Mesodermal cell (in vitro differentiated cells): ENCODE measurements at regions not wholly inside any gene's neighbourhood (a gene's known extent, or its start where the extent isn't known, plus 50 kb on each side); places are given as distances from the start of the nearest gene placed in this dataset.
"Not testable (repeated sequence)": the region's sequence is repeated elsewhere in the genome, so short reads cannot be mapped to it uniquely, and the experiment has no call there.

ENCODE experiments used
- H3K27ac ChIP-seq: 2 replicates; pipeline ENCODE4 v1.7.0; 2013; ENCODE audit warnings: mild to moderate bottlenecking, low read depth, low read length, moderate library complexity; ENCODE audit not compliant: severe bottlenecking
- H3K36me3 ChIP-seq: 2 replicates; pipeline ENCODE4 v1.7.1; 2013; ENCODE audit warnings: mild to moderate bottlenecking, low read length, moderate library complexity; ENCODE audit not compliant: control insufficient read depth, insufficient read depth
- H3K4me1 ChIP-seq: one replicate; pipeline ENCODE4 v1.7.1; 2013; ENCODE audit warnings: mild to moderate bottlenecking, low read length; ENCODE audit not compliant: insufficient read depth, control insufficient read depth, poor library complexity, severe bottlenecking
- H3K4me3 ChIP-seq: 2 replicates; pipeline ENCODE4 v1.7.0; 2013; ENCODE audit warnings: low read length, control low read depth, mild to moderate bottlenecking; ENCODE audit not compliant: insufficient read depth, poor library complexity, severe bottlenecking; ENCODE audit errors: extremely low read depth
- H3K9me3 ChIP-seq: 2 replicates; pipeline ENCODE4 v1.7.1; 2013; ENCODE audit warnings: mild to moderate bottlenecking, low read length, moderate library complexity; ENCODE audit not compliant: control insufficient read depth
- WGBS, 2 experiments: methylation state at CpG; one replicate each; pipeline ENCODE4 v1.1.5; 2013; ENCODE audit warnings: missing lambda C conversion rate in 2 of 2; ENCODE audit not compliant: insufficient coverage in 2 of 2; 5-methylcytosine and 5-hydroxymethylcytosine counted together

DNA sequence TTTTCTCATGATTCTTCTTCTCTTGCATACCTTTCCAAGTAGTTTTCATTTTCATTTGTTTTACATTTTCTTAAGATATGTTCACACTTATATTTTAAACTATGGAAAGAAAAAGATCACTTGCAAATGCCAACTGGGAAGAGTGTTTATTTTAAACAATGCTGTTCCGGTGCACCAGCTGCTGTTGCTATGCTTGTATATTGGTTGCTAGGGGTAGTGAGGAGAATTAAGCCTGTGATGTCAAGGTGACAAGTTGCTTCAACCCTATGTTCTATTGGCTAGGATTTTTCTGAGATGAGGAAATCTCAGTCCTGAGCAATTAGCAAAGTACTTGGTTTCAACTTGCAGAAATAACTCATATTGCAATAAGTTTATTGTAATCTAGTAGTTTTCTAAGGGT is 500.1 kb downstream of the MFSD1 start:
- WGBS, 2 experiments: 100% methylated on average over 1 of the region's 1 CpG; no CpG with 5 or more reads in 1 of the 2 experiments
- no peak overlapping the region for H3K4me3 ChIP-seq
- H3K4me1 ChIP-seq: no peaks in the 10 kb centered on the region
- H3K36me3 ChIP-seq: no peaks in the 10 kb centered on the region
- H3K9me3 ChIP-seq: peaks cover 5% of the 10 kb centered on the region
- no peak overlapping the region for H3K27ac ChIP-seq

DNA sequence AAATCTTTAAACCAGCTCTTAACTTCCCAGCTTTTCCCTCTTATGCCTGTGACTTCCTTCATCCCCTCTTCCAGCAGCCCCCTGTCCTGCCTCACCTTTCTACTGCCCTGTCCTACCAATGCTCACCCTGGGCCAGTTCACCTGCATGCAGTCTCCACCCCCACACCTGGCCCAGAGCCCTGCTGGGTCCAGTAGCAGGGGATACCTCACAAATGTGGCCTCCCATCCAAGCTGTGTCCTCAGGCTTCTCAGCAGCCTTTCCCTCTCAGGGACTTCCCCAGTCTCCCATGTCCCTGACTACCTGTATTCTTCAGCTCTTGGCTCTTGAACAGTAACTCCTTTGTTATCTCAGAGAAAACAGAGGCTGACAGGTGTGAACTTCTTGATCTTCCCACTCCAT is 503.2 kb downstream of the MFSD1 start:
- Histone ChIP-seq H3K4me1 (no peaks in the 10 kb centered on the region), H3K36me3 (no peaks in the 10 kb centered on the region), H3K27ac (no peak overlapping the region), H3K9me3 (peaks cover 5% of the 10 kb centered on the region), H3K4me3 (no peak overlapping the region)

DNA sequence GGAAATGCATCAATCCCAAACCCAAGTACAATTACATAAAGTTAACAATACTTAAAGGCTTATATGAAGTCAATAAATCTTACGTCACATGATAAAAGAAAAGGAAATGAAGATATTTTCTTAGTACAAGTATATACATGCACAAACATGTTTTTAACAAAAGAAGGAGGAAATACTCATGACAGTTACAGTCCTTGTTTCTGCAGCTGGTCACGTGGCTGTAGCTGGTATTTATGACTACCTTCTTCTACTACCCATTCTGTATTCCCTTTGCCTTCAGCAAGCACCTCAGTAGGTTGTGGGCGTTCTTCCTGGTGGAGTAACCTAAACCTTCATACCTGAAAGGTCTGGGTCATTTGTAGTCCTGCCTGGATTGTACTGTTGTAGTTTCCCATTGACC is 514.9 kb downstream of the MFSD1 start:
- H3K27ac ChIP-seq, H3K4me1 ChIP-seq, H3K4me3 ChIP-seq, H3K36me3 ChIP-seq, H3K9me3 ChIP-seq: not testable (repeated sequence)
- WGBS, 2 experiments: 83 to 100% methylated on average over 1 of the region's 3 CpGs

DNA sequence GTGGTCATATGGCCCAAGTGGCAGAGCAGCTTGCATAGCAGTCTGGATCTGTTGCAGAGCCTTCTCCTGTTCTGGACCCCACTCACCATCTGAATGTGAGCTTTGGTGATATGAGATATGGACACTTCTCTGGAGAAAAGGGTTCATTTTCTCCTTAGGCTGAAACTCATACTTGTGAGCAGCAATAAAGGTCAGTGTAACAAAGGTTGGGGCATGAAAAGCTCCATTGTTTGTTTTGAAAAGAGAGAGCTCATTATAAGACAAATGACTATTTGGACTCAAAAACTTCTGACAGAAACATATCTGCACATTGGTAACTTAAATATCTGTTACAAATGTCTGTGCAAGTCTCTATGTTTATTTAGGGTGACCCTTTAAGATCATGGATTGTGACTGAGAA is 517.3 kb downstream of the MFSD1 start:
- no peak overlapping the region for H3K27ac ChIP-seq

DNA sequence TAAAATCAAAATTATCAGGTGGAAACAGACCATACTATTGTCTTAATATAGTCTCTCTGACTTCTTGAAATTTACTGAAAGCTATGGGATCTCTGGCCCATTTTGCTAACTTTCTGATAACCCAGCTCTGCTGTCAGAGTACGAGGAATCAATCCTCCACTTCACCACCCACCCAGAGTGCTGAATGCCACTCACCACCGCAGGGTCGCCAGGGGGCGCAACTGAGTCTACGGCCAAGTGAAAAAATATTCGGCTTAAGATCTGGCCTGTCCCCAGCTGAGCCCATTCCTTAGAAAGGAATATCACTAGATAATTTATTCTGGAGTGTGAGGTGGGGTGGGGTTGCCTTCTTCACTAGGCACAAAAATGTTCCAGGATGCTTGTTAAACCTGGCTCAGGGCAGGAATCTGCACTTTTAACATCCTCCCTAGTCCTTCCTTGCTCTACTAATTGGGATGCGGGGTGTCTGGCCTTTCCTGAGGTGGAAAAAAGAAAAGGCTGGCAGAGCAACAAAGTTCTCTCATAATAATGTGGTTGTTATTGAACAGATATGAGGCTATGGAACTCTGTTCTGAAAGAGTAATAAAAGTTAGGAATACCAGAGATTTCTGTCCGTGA is 520.6 kb downstream of the MFSD1 start:
- 33 to 71% methylated on average over 1 of the region's 8 CpGs for WGBS, 2 experiments
- no peak overlapping the region for H3K27ac ChIP-seq
- no peaks in the 10 kb centered on the region for H3K9me3 ChIP-seq
- H3K4me1 ChIP-seq: no peaks in the 10 kb centered on the region
- H3K36me3 ChIP-seq: no peaks in the 10 kb centered on the region
- H3K4me3 ChIP-seq: no peak overlapping the region

More for the DNA sequence above, 517.3 kb downstream of the MFSD1 start:
- no peaks in the 10 kb centered on the region for H3K36me3 ChIP-seq
- H3K4me3 ChIP-seq: no peak overlapping the region
- H3K4me1 ChIP-seq: no peaks in the 10 kb centered on the region
- no peaks in the 10 kb centered on the region for H3K9me3 ChIP-seq

DNA sequence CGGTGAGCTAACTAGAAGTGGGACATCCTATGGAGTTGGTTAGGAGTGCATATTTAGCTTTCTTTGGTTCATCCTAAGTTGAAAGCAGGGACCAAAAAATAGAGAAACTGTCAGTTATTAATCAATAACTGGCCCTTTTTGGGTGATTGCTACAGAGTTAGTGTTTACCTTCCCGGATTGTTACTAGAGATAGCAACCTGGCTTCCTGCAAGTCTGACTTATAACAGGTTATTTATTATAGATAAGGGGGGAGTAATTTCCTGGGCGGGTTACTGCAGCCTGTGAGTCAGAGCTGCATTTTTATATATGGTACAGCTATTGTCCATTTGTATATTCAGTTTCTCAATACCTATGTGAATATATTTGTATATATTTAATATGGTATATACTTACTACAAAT is 522.0 kb downstream of the MFSD1 start:
- Histone ChIP-seq H3K36me3 (no peaks in the 10 kb centered on the region), H3K4me3 (no peak overlapping the region), H3K4me1 (no peaks in the 10 kb centered on the region), H3K27ac (no peak overlapping the region), H3K9me3 (no peaks in the 10 kb centered on the region)
- 100% methylated on average over 1 to 2 of the region's 3 CpGs for WGBS, 2 experiments

DNA sequence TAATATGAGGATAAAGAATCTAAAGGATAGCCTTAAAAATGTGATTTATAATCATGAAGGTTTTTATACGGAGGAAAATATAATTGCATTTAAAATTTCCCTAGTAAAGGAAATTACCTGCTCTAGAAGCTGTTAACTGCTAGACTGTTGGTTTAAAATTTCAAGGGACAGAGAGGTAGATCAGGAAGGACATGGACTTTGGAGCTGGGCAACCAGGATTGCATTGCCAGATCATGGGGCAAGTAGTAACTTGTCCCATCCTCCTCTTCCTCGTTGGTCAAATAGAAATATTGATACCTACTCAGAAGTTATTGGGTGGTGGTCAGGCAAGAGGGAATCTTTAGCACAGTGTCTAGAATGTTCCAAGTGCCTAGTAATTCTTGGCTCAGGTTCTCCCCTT is 525.1 kb downstream of the MFSD1 start:
- no peaks in the 10 kb centered on the region for H3K36me3 ChIP-seq
- H3K4me3 ChIP-seq: no peak overlapping the region
- H3K9me3 ChIP-seq: no peaks in the 10 kb centered on the region
- H3K27ac ChIP-seq: no peak overlapping the region
- 60% methylated on average over 1 of the region's 2 CpGs; no CpG with 5 or more reads in 1 of the 2 experiments for WGBS, 2 experiments
- no peaks in the 10 kb centered on the region for H3K4me1 ChIP-seq

DNA sequence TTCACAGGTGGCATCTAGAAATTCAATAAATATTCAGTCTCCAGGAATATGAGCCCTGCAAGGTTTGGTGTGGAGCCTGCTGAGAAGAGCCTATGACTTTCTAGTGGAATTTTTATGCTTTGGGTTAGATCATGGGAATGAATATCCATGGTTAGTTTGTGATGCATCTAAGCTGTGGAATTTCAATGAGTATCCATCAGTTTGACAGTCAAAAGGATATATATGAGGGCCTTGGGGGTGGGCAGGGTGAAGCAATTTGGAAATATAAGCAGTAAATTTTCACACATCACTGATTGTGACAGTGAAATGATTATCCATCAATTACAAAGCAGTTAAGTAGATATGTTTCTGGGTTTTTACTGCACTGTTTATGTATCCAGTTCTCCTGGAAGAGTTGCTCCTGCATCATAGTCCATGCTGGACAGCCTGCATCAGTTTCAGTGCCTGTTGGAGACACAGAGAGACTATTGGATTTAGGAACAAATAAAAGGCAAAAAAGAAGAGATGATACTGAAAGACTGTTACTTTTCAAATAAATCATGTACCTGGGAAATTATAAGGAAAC is 530.8 kb downstream of the MFSD1 start:
- no peaks in the 10 kb centered on the region for H3K4me1 ChIP-seq
- H3K27ac ChIP-seq: no peak overlapping the region
- no peak overlapping the region for H3K4me3 ChIP-seq
- H3K36me3 ChIP-seq: no peaks in the 10 kb centered on the region
- H3K9me3 ChIP-seq: no peaks in the 10 kb centered on the region

DNA sequence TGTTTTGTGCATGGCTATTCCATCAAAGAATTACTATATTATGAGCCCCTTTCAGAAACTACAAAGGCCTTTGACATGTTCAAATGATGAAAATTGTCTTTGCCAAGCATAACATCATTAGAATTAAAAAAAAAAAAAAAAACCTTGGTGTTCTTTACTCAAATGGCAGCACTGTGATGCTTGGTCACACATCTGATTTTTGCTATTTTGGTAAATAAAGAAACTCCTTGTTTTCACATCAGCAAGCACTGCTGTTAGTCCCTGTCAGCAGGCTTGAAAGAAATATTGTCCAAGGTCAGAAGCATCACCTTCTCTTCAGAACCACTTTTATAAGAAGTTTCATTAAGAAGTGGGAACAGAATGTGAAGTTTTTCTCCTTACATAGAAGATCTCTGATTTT is 537.3 kb downstream of the MFSD1 start:
- H3K4me3 ChIP-seq: no peak overlapping the region
- no peaks in the 10 kb centered on the region for H3K36me3 ChIP-seq
- no peak overlapping the region for H3K27ac ChIP-seq
- H3K9me3 ChIP-seq: peaks cover 7% of the 10 kb centered on the region
- no peaks in the 10 kb centered on the region for H3K4me1 ChIP-seq

DNA sequence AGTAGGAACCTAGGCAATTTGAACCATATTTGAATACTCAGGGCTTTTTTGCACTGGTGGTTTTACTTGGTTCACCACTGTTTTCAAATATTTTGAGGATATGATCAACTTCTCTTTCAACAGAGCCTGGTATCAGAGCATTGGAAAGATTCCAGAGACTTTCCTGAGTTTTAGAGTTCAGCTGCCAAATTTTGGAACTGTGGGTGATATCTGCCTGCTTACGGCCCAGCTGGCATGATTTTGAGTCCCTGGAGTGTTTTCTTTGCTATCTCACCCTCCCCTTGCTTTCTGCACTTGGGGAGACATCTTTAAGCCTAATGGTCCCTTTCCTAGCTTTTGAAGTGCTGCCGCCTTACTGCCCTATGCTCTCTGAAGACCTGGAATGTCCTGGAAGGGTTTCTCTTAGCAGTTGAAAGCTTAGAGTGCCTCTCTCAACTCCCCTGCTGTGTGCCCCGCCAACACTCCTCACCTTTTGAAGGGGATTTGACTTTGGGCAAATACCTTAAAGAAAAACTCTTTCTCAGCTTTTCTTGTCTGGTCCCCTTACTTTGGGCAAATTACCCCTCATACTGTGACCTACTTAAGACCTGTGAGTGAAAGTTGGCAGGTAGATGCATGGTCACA is 539.1 kb downstream of the MFSD1 start:
- H3K4me3 ChIP-seq: no peak overlapping the region
- H3K9me3 ChIP-seq: peaks cover 7% of the 10 kb centered on the region
- no peaks in the 10 kb centered on the region for H3K4me1 ChIP-seq
- WGBS, 2 experiments: 69 to 78% methylated on average over 2 to 3 of the region's 3 CpGs
- no peak overlapping the region for H3K27ac ChIP-seq
- no peaks in the 10 kb centered on the region for H3K36me3 ChIP-seq

DNA sequence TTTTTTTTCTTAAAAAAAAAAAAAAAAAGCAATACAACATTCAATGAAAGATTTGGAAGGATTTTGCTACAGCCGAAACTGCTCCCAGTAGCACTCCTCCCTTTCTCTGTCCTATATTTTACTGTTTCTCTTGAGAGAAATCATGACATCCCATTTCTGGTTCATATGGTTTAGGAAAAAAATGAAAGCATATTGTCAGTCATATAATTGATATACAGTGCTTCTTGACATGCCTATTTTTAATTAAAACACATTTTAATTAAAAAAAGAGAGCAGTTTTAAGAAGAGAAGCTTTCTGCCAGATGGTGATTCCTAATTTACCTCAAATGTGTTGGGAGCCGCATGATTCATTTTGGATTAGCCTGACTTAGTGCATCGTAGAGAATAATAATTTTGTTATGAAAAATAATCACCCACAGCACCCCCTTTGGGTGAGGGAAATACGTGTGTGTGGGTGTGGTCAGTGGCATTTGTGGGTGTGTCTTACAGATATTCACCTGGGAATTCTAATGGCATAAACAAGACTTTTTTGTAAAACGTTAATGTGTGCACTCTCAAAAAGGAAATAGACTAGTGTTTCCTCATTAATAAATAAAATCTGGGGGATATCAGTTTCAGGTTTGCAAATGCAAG is 544.5 kb downstream of the MFSD1 start:
- Histone ChIP-seq H3K4me1 (no peaks in the 10 kb centered on the region), H3K4me3 (no peak overlapping the region), H3K36me3 (no peaks in the 10 kb centered on the region), H3K27ac (no peak overlapping the region), H3K9me3 (no peaks in the 10 kb centered on the region)
- WGBS, 2 experiments: no CpG with 5 or more reads among the region's 5 CpGs
